ENCODE measurements at regions not wholly inside any gene's neighbourhood (a gene's known extent, or its start where the extent isn't known, plus 50 kb on each side); places are given as distances from the start of the nearest gene placed in this dataset.
A peak's percentile ranks its signal among the peaks of the same experiment; 100 is the strongest.

- TF ChIP-seq CTCF (IDR thresholded peaks at IDR 0.05; ENCODE audit: poor library complexity) (peak; percentile 78), EZH2phosphoT487 (IDR thresholded peaks at IDR 0.05; ENCODE audit: low read depth, severe bottlenecking, unreplicated experiment) (no peak), EZH2 (IDR thresholded peaks at IDR 0.05; ENCODE audit: borderline replicate concordance) (no peak)
Measured at GRCh38 chr7:113421696-113422330, 303.5 kb upstream of the SMIM30 start.
